Body of pancreas (tissue), 4 donors: ENCODE measurements at regions not wholly inside any gene's neighbourhood (a gene's known extent, or its start where the extent isn't known, plus 50 kb on each side); places are given as distances from the start of the nearest gene placed in this dataset.
A peak's percentile ranks its signal among the peaks of the same experiment; 100 is the strongest.

Experiments
- ATAC-seq: fragments of 150-250 bp; one replicate; pipeline ENCODE4 v1.9.1; 2016
- DNase-seq, 4 donors: peaks; one replicate each; pipeline ENCODE4 v3.0.0-alpha.2; 2019
- H3K27ac ChIP-seq, 4 donors: fragments of 200-600 bp; sonication (generic); 1 replicate in 3 of 4; 2 replicates in 1 of 4; pipeline versions ENCODE4 v1.5.1 to v1.6.1; 2016 to 2019; ENCODE audit warnings: mild to moderate bottlenecking in 1 of 4, mixed read lengths in 1 of 4, moderate library complexity in 1 of 4
- H3K27me3 ChIP-seq, 2 donors: fragments of 200-600 bp; sonication (generic); one replicate each; pipeline ENCODE4 v1.6.0; 2016; ENCODE audit warnings: mild to moderate bottlenecking in 1 of 2
- H3K36me3 ChIP-seq, 2 donors: fragments of 200-600 bp; sonication (generic); replicated peaks in 1 of 2; 2 replicates each; pipeline ENCODE4 v1.5.1; 2016; ENCODE audit warnings: low read depth in 2 of 2; ENCODE audit not compliant: insufficient read depth in 1 of 2
- H3K4me1 ChIP-seq: fragments of 200-600 bp; sonication (generic); one replicate; pipeline ENCODE4 v1.6.0; 2016
- H3K4me3 ChIP-seq, 2 donors: fragments of 200-600 bp; sonication (generic); 1 replicate in 1 of 2; 2 replicates in 1 of 2; pipeline ENCODE4 v1.5.1; 2016 to 2019
- H3K9me3 ChIP-seq, 3 donors: fragments of 200-600 bp; sonication (generic); 1 replicate in 2 of 3; 2 replicates in 1 of 3; pipeline ENCODE4 v1.5.1; 2016
- CTCF ChIP-seq, 7 experiments: fragments of 450-650 bp in 4 of 7; fragments of 200-600 bp in 3 of 7; sonication (generic) in 3 of 7; IDR thresholded peaks; one replicate each; pipeline ENCODE4 v1.5.1; 2016 to 2019; ENCODE audit warnings: antibody characterized with exemption in 7 of 7
- POLR2A ChIP-seq, 3 donors: fragments of 450-650 bp; IDR thresholded peaks; one replicate each; pipeline ENCODE4 v1.6.1; 2016; ENCODE audit warnings: antibody characterized with exemption in 3 of 3, mild to moderate bottlenecking in 2 of 3
- WGBS, 2 donors: methylation state at CpG; one replicate each; pipeline ENCODE4 v1.1.5; 2017; 5-methylcytosine and 5-hydroxymethylcytosine counted together
- intact Hi-C: fragments of 100-400 bp; cut with DNase I; formaldehyde crosslinking; loops from one replicate; pipeline ENCODE4 v1.15.1; 2023

- ATAC-seq (no peak), DNase-seq (no peak)
- Histone ChIP-seq H3K36me3 (no peaks in the 10 kb centered on the region), H3K27ac (no peak overlapping the region), H3K27me3 (no peaks in the 10 kb centered on the region), H3K9me3 (no peaks in the 10 kb centered on the region), H3K4me1 (no peaks in the 10 kb centered on the region), H3K4me3 (no peak overlapping the region)
- intact Hi-C loops = no loop called here
- TF ChIP-seq CTCF (IDR thresholded peaks at IDR 0.05) (no peak), POLR2A (IDR thresholded peaks at IDR 0.05) (no peak)
These were observed 144.3 kb upstream of the TAB2 start for GRCh38 chr6:149173222-149173621.

GRCh38 chr6:149174962-149175361 is 142.6 kb upstream of the TAB2 start:
- intact Hi-C loops = no loop called here
- Histone ChIP-seq H3K4me1 (no peaks in the 10 kb centered on the region), H3K9me3 (no peaks in the 10 kb centered on the region), H3K4me3 (no peak overlapping the region), H3K27me3 (no peaks in the 10 kb centered on the region), H3K36me3 (no peaks in the 10 kb centered on the region), H3K27ac (no peak overlapping the region)
- ATAC-seq = no peak
- TF ChIP-seq CTCF (IDR thresholded peaks at IDR 0.05) = no peak
- TF ChIP-seq POLR2A (IDR thresholded peaks at IDR 0.05) = no peak
- WGBS, 2 donors = 94 to 100% methylated on average over 1 of the region's 1 CpG
- DNase-seq = no peak

- no peak for TF ChIP-seq CTCF (IDR thresholded peaks at IDR 0.05)
- TF ChIP-seq POLR2A (IDR thresholded peaks at IDR 0.05) = no peak
- H3K27ac ChIP-seq = peak overlapping the region in 3 of 4 donors; percentile 11 to 34 (median 11)
- peak; percentile 45 to 80 (median 66) for DNase-seq
- H3K27me3 ChIP-seq = no peaks in the 10 kb centered on the region
- intact Hi-C loops = no loop called here
- no peak overlapping the region for H3K4me3 ChIP-seq
- no peaks in the 10 kb centered on the region for H3K36me3 ChIP-seq
- 30 to 32% methylated on average over 8 of the region's 8 CpGs for WGBS, 2 donors
- no peaks in the 10 kb centered on the region for H3K4me1 ChIP-seq
- no peaks in the 10 kb centered on the region for H3K9me3 ChIP-seq
- peak; percentile 94 for ATAC-seq
These were observed 140.4 kb upstream of the TAB2 start for GRCh38 chr6:149176971-149177667.

- Histone ChIP-seq H3K27me3 (no peaks in the 10 kb centered on the region), H3K4me1 (no peaks in the 10 kb centered on the region), H3K27ac (no peak overlapping the region), H3K36me3 (no peaks in the 10 kb centered on the region), H3K4me3 (no peak overlapping the region), H3K9me3 (no peaks in the 10 kb centered on the region)
- ATAC-seq (no peak), DNase-seq (no peak)
- intact Hi-C loops = no loop called here
- TF ChIP-seq CTCF (IDR thresholded peaks at IDR 0.05) = no peak
- TF ChIP-seq POLR2A (IDR thresholded peaks at IDR 0.05) = no peak
- 79 to 96% methylated on average over 1 of the region's 1 CpG for WGBS, 2 donors
These were observed 138.1 kb upstream of the TAB2 start for GRCh38 chr6:149179431-149179830.

- DNase-seq (no peak), ATAC-seq (no peak)
- peaks cover 0 to 7% (median 0%) of the 10 kb centered on the region in 3 donors for H3K9me3 ChIP-seq
- no peaks in the 10 kb centered on the region for H3K36me3 ChIP-seq
- no peaks in the 10 kb centered on the region for H3K27me3 ChIP-seq
- no peak overlapping the region for H3K4me3 ChIP-seq
- TF ChIP-seq POLR2A (IDR thresholded peaks at IDR 0.05) = no peak
- no peak for TF ChIP-seq CTCF (IDR thresholded peaks at IDR 0.05)
- intact Hi-C loops = no loop called here
- H3K4me1 ChIP-seq = no peaks in the 10 kb centered on the region
- H3K27ac ChIP-seq = no peak overlapping the region
- 90 to 91% methylated on average over 5 of the region's 5 CpGs for WGBS, 2 donors
These were observed 136.2 kb upstream of the TAB2 start for GRCh38 chr6:149181304-149181703.
